Omental fat pad (tissue), 3 donors: ENCODE measurements at regions not wholly inside any gene's neighbourhood (a gene's known extent, or its start where the extent isn't known, plus 50 kb on each side); places are given as distances from the start of the nearest gene placed in this dataset.
"Not testable (repeated sequence)": the region's sequence is repeated elsewhere in the genome, so short reads cannot be mapped to it uniquely, and the experiment has no call there.

Experiments
- ATAC-seq: fragments of 150-250 bp; one replicate; pipeline ENCODE4 v1.9.1; 2016; ENCODE audit warnings: mild to moderate bottlenecking, moderate library complexity; ENCODE audit not compliant: low FRiP score
- DNase-seq: peaks from one replicate; pipeline ENCODE4 v3.0.0-alpha.2; 2019; ENCODE audit warnings: low spot score
- TF ChIP-seq, protein P1 (sequence below), 3 donors: fragments of 450-650 bp; IDR thresholded peaks; one replicate each; pipeline ENCODE4 v1.5.1; 2016 to 2017; ENCODE audit warnings: antibody characterized with exemption in 3 of 3, mild to moderate bottlenecking in 3 of 3, moderate library complexity in 2 of 3

DNA sequence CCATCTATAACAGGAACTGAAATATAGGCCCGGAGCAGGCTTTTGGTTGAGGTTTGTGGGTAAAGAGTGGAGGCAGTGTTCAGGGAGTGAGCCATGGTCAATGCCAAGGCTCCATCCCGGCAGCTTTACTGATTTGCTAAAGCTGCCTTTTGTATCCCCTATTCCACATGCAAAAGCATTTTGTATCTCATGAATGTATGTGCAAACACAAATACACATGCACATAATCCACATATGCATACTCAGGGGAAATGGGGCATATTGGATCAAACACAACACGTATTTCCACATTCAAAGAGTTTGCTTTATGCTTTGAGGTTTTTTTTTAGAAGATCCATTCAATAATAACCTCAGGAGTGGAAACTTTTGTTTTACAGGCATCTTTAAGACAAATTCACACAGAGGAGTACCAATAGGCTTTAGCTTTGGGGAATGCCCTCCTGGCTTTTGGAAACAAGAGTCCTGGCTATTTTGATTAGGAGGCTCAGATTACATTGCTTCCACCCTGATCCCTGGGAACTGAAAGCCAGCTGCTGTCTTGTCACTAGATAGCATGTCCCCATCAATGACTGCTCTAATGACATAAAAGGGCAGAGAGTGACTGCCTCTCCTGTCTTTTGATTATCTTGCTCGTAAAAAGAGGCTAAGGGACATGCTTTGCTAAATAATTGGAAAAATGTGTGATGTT lies 263.2 kb downstream of the EN1 start:
- TF ChIP-seq, protein P1, sequence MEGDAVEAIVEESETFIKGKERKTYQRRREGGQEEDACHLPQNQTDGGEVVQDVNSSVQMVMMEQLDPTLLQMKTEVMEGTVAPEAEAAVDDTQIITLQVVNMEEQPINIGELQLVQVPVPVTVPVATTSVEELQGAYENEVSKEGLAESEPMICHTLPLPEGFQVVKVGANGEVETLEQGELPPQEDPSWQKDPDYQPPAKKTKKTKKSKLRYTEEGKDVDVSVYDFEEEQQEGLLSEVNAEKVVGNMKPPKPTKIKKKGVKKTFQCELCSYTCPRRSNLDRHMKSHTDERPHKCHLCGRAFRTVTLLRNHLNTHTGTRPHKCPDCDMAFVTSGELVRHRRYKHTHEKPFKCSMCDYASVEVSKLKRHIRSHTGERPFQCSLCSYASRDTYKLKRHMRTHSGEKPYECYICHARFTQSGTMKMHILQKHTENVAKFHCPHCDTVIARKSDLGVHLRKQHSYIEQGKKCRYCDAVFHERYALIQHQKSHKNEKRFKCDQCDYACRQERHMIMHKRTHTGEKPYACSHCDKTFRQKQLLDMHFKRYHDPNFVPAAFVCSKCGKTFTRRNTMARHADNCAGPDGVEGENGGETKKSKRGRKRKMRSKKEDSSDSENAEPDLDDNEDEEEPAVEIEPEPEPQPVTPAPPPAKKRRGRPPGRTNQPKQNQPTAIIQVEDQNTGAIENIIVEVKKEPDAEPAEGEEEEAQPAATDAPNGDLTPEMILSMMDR (IDR thresholded peaks at IDR 0.05), result no peak
- DNase-seq (no peak), ATAC-seq (no peak)

DNA sequence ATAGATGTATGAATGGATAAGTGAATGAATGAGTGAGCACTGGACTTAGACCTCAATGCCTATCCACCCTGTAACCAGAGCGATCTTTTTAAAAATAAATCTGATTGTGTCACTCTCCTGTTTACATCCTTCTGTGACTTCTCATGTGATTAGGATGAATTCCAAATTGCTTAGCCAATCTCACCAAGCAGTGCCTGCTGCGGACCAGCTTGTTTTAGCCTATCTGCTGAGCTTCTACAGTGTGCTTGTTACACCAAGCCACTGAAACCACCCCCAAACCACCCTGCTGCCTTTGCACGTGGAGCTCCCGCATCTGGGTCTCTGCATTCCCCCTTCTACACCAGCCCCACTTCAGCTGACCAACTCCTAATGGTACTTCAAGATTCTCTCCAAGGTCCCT lies 265.4 kb downstream of the EN1 start:
- DNase-seq (no peak), ATAC-seq (no peak)
- TF ChIP-seq, protein P1 (IDR thresholded peaks at IDR 0.05), result no peak

DNA sequence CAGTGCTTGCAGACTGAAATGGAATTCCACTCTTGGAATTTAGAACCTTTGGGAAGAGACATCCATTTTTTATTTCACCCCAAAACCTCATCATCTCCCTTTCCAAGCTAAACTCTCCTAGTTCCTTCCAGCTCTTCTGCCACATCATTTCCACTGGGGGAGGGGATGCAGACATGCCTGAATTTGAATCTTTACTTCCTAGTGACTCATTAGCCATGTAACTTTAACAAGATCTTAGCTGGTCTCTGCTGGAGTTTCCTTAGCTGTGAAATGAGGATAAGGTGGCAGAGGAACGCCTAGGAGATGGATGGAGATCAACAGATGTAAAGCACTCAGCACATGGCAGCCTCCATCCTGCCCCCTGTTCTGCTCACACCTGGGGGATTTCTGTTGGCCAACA lies 266.8 kb downstream of the EN1 start:
- TF ChIP-seq, protein P1 (IDR thresholded peaks at IDR 0.05), result no peak
- ATAC-seq (no peak), DNase-seq (no peak)

DNA sequence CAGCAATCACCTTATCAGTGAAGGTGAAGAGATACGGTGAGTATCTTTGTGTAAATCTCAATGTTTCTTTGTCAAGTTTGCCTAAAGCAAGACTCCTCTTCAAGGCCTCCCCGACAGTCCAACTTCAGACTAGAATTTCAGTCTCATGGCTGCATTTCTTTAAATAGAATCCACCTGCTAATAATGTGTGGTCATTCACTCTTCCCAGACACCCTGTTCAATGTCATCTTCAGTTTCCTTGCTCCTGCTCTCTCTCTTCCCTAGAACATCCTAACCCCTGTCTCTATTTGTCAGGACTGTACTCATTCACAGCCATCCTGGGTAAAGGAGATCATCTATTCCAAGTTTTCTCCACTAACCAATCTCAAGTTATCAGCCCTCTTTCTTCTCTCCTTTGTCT lies 267.3 kb downstream of the EN1 start:
- ATAC-seq (no peak), DNase-seq (no peak)
- TF ChIP-seq, protein P1 (IDR thresholded peaks at IDR 0.05), result no peak

DNA sequence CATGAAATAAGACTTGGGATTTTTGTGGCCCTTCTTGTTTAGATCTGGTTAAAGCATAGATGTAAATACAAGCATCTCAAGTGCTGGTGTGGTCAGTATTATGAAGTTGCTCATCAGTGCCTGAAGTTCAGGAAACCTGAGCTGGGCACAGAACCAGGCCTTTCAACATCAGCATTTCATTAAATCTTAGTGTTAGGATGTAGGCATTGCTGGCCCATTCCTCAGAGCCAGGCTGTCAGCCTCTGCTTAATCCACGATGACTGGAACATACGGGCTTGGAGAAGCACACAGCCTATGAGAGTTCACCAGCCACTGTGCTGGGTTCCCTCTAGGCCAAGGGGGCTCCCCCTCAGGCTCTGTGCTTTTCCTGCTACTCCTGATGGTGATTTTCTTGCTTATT lies 270.2 kb downstream of the EN1 start:
- no peak for ATAC-seq
- TF ChIP-seq, protein P1 (IDR thresholded peaks at IDR 0.05), result no peak
- DNase-seq, result no peak

DNA sequence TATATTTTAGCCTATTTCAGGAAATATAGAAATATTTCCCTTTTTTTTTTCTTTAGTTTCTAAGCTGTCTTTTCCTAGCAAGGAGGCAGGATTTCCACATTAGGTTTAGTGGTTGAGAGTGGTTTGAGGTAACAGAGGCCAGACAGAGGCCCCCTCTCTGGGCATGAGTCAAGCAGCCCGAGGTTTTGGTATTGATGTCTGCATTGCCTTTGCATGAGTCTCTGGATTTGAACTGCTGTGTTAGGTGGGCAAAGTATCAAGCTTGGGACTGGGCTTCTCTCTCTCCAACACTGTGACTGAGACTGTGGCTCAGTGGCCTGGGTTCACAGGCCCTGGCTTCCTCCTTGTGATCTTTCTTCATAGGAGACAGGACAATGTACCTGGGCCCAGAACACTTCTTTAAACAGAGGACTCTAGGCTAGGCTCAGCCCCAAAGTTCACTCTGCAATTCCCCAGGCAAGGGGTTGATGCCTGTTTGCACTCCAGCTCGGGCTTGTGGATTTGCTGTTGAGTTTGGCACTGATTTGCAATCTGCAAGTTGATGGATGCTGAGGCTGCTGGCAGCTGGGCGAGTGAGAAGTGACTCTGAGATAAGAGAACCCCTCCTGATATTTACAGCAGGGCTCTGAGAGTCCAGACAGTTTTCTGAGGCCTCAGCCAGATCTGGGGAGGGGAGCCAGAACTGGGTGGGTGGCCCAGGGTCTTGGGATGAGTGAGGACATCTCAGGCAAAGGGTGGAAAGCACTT lies 271.2 kb downstream of the EN1 start:
- ATAC-seq, result no peak
- DNase-seq, result no peak
- TF ChIP-seq, protein P1 (IDR thresholded peaks at IDR 0.05), result no peak

DNA sequence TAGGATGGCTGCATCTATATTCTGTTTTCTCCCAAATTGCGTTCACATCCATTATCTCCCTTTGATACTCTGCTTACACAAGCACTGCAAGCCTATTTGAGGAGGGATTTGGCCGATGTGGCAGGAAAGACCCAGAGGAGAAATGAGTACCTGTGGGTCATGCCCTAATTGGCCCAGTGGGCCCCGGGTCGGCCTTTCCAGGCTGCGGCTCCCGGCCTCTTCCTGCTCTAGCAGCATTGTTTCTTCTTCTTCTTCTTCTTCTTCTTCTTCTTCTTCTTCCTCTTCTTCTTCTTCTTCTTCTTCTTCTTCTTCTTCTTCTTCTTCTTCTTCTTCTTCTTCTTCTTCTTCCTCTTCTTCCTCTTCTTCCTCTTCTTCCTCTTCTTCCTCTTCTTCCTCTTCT lies 275.1 kb downstream of the EN1 start:
- not testable (repeated sequence) for ATAC-seq, DNase-seq
